SK-N-SH treated with all-trans-retinoic acid at 6 μM for 48 hours (cell line): ENCODE measurements at regions not wholly inside any gene's neighbourhood (a gene's known extent, or its start where the extent isn't known, plus 50 kb on each side); places are given as distances from the start of the nearest gene placed in this dataset.
"Not testable (repeated sequence)": the region's sequence is repeated elsewhere in the genome, so short reads cannot be mapped to it uniquely, and the experiment has no call there.

Experiments
- ATAC-seq: fragments of 200-7000 bp; cut with Tn5 transposase; 3 replicates; pipeline ENCODE4 v1.9.1; 2020; ENCODE audit warnings: mild to moderate bottlenecking, moderate library complexity
- ARNTL ChIP-seq: fragments of 450-650 bp; formaldehyde crosslinking; IDR thresholded peaks from 2 replicates; pipeline ENCODE4 v1.5.0; 2020; ENCODE audit warnings: low read depth, mild to moderate bottlenecking, moderate library complexity, borderline replicate concordance
- BACH2 ChIP-seq: fragments of 250-450 bp; sonication (Bioruptor Pico); IDR thresholded peaks from 2 replicates; pipeline ENCODE4 v1.9.0; 2021; ENCODE audit warnings: mild to moderate bottlenecking, borderline replicate concordance
- CSDC2 ChIP-seq: fragments of 250-450 bp; sonication (Bioruptor Pico); IDR thresholded peaks from 2 replicates; pipeline ENCODE4 v1.5.0; 2020; ENCODE audit warnings: mild to moderate bottlenecking, moderate library complexity
- ESRRG ChIP-seq: fragments of 250-450 bp; sonication (Bioruptor Pico); IDR thresholded peaks from 2 replicates; pipeline ENCODE4 v1.6.1; 2021; ENCODE audit warnings: mild to moderate bottlenecking
- GLIS3 ChIP-seq: fragments of 250-450 bp; sonication (Bioruptor Pico); IDR thresholded peaks from 2 replicates; pipeline ENCODE4 v1.5.0; 2020; ENCODE audit warnings: mild to moderate bottlenecking, moderate library complexity
- ISL1 ChIP-seq: fragments of 250-450 bp; sonication (Bioruptor Pico); IDR thresholded peaks from 2 replicates; pipeline ENCODE4 v2.1.2; 2022; ENCODE audit warnings: mild to moderate bottlenecking, moderate library complexity
- PPARA ChIP-seq: fragments of 250-450 bp; sonication (Bioruptor Pico); IDR thresholded peaks from 2 replicates; pipeline ENCODE4 v1.5.0; 2020; ENCODE audit warnings: mild to moderate bottlenecking, borderline replicate concordance
- RARB ChIP-seq: fragments of 250-450 bp; sonication (Bioruptor Pico); IDR thresholded peaks from 2 replicates; pipeline ENCODE4 v1.8.0; 2021; ENCODE audit warnings: mild to moderate bottlenecking, moderate library complexity
- TCF4 ChIP-seq: fragments of 250-450 bp; sonication (Bioruptor Pico); IDR thresholded peaks from 2 replicates; pipeline ENCODE4 v1.8.0; 2021; ENCODE audit warnings: mild to moderate bottlenecking, moderate library complexity, borderline replicate concordance
- TOX ChIP-seq: fragments of 250-450 bp; sonication (Bioruptor Pico); IDR thresholded peaks from 2 replicates; pipeline ENCODE4 v1.8.0; 2021; ENCODE audit warnings: mild to moderate bottlenecking, moderate library complexity, borderline replicate concordance
- ZFP30 ChIP-seq: fragments of 450-650 bp; formaldehyde crosslinking; IDR thresholded peaks from 2 replicates; pipeline ENCODE4 v1.5.0; 2022; ENCODE audit warnings: mild to moderate bottlenecking, moderate library complexity
- ZNF565 ChIP-seq: fragments of 450-650 bp; formaldehyde crosslinking; conservative IDR thresholded peaks from 2 replicates; pipeline ENCODE4 v1.5.0; 2020; ENCODE audit warnings: low read depth, mild to moderate bottlenecking, moderate library complexity
- ZNF70 ChIP-seq: fragments of 450-650 bp; formaldehyde crosslinking; IDR thresholded peaks from 2 replicates; pipeline ENCODE4 v1.5.0; 2020; ENCODE audit warnings: mild to moderate bottlenecking, moderate library complexity
- ZNF8 ChIP-seq: fragments of 450-650 bp; formaldehyde crosslinking; IDR thresholded peaks from 2 replicates; pipeline ENCODE4 v1.5.0; 2020; ENCODE audit warnings: mild to moderate bottlenecking, moderate library complexity
- TF ChIP-seq, protein P1 (sequence below): fragments of 250-450 bp; sonication (Bioruptor Pico); IDR thresholded peaks from 2 replicates; pipeline ENCODE4 v1.5.1; 2020; ENCODE audit warnings: low read depth, mild to moderate bottlenecking, moderate library complexity
- TF ChIP-seq, protein P2 (sequence below): fragments of 250-450 bp; sonication (Bioruptor Pico); IDR thresholded peaks from 2 replicates; pipeline ENCODE4 v1.8.0; 2020; ENCODE audit warnings: mild to moderate bottlenecking, moderate library complexity, borderline replicate concordance
- TF ChIP-seq, protein P3 (sequence below): fragments of 250-450 bp; sonication (Bioruptor Pico); IDR thresholded peaks from 2 replicates; pipeline ENCODE4 v1.8.0; 2021; ENCODE audit warnings: low read depth, mild to moderate bottlenecking, moderate library complexity, borderline replicate concordance
- TF ChIP-seq, protein P4 (sequence below): fragments of 250-450 bp; sonication (Bioruptor Pico); IDR thresholded peaks from 2 replicates; pipeline ENCODE4 v1.5.1; 2021; ENCODE audit warnings: mild to moderate bottlenecking, moderate library complexity

DNA sequence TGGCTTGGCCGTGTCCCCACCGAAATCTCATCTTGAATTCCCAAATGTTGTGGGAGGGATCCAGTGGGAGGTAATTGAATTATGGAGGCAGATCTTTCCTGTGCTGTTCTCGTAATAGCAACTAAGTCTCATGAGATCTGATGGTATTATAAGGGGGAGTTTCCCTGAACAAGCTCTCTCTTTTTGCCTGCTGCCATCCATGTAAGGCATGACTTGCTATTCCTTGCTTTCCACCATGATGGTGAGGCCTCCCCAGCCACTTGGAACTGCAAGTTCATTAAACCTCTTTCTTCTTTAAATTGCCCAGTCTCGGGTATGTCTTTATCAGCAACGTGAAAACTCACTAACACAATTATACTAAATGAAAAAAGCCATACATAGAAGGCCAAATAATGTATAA lies 101.3 kb upstream of the LYPLAL1 start:
- ATAC-seq = no peak
- TF ChIP-seq, protein P1, sequence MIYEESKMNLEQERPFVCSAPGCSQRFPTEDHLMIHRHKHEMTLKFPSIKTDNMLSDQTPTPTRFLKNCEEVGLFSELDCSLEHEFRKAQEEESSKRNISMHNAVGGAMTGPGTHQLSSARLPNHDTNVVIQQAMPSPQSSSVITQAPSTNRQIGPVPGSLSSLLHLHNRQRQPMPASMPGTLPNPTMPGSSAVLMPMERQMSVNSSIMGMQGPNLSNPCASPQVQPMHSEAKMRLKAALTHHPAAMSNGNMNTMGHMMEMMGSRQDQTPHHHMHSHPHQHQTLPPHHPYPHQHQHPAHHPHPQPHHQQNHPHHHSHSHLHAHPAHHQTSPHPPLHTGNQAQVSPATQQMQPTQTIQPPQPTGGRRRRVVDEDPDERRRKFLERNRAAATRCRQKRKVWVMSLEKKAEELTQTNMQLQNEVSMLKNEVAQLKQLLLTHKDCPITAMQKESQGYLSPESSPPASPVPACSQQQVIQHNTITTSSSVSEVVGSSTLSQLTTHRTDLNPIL = no peak
- TF ChIP-seq, protein P2, sequence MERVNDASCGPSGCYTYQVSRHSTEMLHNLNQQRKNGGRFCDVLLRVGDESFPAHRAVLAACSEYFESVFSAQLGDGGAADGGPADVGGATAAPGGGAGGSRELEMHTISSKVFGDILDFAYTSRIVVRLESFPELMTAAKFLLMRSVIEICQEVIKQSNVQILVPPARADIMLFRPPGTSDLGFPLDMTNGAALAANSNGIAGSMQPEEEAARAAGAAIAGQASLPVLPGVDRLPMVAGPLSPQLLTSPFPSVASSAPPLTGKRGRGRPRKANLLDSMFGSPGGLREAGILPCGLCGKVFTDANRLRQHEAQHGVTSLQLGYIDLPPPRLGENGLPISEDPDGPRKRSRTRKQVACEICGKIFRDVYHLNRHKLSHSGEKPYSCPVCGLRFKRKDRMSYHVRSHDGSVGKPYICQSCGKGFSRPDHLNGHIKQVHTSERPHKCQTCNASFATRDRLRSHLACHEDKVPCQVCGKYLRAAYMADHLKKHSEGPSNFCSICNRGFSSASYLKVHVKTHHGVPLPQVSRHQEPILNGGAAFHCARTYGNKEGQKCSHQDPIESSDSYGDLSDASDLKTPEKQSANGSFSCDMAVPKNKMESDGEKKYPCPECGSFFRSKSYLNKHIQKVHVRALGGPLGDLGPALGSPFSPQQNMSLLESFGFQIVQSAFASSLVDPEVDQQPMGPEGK (CRISPR knock-in tag) = no peak
- no peak for TF ChIP-seq GLIS3 (CRISPR knock-in tag)
- TF ChIP-seq, protein P3, sequence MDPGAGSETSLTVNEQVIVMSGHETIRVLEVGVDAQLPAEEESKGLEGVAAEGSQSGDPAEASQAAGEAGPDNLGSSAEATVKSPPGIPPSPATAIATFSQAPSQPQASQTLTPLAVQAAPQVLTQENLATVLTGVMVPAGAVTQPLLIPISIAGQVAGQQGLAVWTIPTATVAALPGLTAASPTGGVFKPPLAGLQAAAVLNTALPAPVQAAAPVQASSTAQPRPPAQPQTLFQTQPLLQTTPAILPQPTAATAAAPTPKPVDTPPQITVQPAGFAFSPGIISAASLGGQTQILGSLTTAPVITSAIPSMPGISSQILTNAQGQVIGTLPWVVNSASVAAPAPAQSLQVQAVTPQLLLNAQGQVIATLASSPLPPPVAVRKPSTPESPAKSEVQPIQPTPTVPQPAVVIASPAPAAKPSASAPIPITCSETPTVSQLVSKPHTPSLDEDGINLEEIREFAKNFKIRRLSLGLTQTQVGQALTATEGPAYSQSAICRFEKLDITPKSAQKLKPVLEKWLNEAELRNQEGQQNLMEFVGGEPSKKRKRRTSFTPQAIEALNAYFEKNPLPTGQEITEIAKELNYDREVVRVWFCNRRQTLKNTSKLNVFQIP (CRISPR knock-in tag) = no peak
- TF ChIP-seq PPARA (CRISPR knock-in tag) = no peak
- no peak for TF ChIP-seq ARNTL (CRISPR knock-in tag)

DNA sequence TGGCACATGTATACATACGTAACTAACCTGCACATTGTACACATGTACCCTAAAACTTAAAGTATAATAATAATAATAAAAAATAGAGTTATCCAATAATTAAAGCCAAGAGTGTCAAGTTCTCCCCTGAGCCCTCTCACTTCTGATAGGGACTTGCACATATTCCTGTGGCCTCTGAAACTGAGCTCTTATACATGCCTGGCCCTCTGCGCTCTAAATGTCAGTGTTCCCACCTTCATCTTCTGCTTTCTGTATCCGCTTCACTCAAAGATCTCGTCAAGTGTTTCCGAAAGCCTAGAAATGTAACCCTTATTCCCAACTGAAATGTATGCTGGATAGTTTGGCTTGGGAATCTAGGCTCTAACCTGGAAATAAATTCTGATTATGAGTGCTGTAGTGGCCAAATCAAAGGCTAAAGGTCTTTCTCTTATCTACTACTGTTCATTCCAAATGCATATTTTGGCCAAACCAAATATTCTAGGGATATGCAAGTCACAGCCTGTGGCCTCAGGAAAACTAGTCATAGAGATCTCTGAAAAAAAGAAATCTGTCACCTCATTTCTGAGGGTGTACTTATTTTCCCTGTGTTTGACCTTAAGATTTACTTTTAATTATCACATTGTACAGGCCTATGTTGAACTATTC lies 99.5 kb upstream of the LYPLAL1 start:
- no peak for ATAC-seq
- TF ChIP-seq TOX (CRISPR knock-in tag) (no peak), ZNF70 (CRISPR knock-in tag) (no peak), BACH2 (CRISPR knock-in tag) (no peak), PPARA (CRISPR knock-in tag) (no peak), ISL1 (CRISPR knock-in tag) (no peak)

DNA sequence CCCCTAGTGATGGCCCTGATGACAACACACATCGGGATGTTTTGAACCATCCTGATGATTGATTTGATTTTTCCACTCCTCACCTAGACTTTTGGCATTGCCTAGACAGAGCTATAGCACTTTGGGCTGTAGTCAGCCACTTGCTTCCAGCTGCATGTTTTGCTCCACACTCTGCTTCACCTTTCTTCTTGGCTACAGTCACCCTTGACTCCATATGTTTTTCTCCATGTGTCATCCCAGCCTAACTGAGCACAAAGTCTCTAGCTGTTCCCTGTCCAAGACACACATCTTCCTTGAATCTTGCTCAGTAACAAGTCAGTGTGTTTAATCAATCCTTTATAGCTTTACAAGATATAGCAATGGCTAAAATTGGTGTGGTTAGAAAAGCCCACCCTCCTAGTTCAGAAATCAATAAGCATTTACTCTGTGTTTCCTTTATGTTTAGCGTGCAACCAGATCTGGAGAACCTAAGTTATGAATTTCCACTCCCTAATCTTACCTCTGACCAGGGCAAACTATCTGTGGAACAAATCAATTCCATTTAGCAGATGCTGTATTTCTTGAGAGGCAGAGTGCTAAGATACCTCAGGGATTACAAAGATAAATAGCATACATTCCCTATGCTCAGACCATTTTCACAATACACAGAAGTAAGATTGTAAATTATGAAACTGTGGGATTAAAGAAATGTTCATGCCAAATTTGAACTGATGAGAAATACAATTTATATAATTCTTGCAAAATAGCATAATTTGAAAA lies 98.4 kb upstream of the LYPLAL1 start:
- ATAC-seq = no peak
- TF ChIP-seq ARNTL (CRISPR knock-in tag) = no peak
- TF ChIP-seq, protein P4, sequence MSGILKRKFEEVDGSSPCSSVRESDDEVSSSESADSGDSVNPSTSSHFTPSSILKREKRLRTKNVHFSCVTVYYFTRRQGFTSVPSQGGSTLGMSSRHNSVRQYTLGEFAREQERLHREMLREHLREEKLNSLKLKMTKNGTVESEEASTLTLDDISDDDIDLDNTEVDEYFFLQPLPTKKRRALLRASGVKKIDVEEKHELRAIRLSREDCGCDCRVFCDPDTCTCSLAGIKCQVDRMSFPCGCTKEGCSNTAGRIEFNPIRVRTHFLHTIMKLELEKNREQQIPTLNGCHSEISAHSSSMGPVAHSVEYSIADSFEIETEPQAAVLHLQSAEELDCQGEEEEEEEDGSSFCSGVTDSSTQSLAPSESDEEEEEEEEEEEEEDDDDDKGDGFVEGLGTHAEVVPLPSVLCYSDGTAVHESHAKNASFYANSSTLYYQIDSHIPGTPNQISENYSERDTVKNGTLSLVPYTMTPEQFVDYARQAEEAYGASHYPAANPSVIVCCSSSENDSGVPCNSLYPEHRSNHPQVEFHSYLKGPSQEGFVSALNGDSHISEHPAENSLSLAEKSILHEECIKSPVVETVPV (CRISPR knock-in tag) = no peak

DNA sequence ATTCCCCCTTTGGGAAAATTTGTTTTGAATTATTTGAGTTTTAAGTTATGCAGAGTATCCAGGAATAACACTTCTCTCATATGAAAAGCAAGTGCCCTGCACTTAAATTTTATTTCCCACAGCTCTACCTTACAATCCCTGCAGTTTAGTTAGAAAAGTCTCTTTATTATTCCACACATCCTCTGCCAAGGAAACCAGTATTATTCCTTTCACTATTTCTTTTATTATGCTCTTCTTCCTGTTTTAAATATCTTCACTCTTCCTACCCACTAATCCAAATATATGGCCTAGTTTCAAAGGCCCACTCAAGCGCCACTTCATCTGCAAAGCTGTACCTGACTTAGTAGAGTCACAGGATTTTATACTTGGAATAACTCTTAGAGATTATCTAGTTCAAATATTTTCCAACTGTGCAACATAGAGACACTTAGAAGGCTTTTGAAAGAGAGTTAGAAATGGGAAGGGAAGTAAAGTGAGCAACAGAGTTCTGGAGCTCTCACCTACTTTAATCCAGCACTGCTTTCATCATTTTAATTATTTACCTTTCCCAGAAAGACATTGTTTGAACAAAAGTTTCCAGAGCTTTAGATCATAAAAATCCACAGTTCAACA lies 97.2 kb upstream of the LYPLAL1 start:
- no peak for ATAC-seq
- TF ChIP-seq, protein P1 = no peak
- TF ChIP-seq, protein P4 (CRISPR knock-in tag) = no peak
- TF ChIP-seq ZNF70 (CRISPR knock-in tag) (no peak), TCF4 (CRISPR knock-in tag) (no peak), ISL1 (CRISPR knock-in tag) (no peak), ZNF565 (no peak), ESRRG (CRISPR knock-in tag) (no peak), ZNF8 (no peak), ZFP30 (CRISPR knock-in tag) (no peak), RARB (CRISPR knock-in tag) (no peak), CSDC2 (no peak), ARNTL (CRISPR knock-in tag) (no peak)
- TF ChIP-seq, protein P3 (CRISPR knock-in tag) = no peak

DNA sequence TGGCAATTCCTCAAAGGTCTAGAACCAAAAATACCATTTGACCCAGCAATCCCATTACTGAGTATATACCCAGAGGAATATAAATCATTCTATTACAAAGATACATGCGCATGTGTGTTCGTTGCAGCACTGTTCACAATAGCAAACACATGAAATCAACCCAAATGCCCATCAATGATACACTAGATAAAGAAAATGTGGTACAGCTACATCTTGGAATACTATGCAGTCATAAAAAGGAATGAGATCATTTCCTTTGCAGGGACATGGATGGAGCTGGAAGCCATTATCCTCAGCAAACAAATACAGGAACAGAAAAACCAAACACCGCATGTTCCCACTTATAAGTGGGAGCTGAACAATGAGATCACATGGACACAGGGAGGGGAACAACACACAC lies 95.9 kb upstream of the LYPLAL1 start:
- not testable (repeated sequence) for ATAC-seq
